Upper lobe of left lung (tissue), 4 donors: ENCODE measurements at regions not wholly inside any gene's neighbourhood (a gene's known extent, or its start where the extent isn't known, plus 50 kb on each side); places are given as distances from the start of the nearest gene placed in this dataset.
"Not testable (repeated sequence)": the region's sequence is repeated elsewhere in the genome, so short reads cannot be mapped to it uniquely, and the experiment has no call there.

Source experiments
- CTCF ChIP-seq, 6 experiments: fragments of 450-650 bp in 4 of 6; fragments of 200-600 bp in 2 of 6; sonication (generic) in 2 of 6; IDR thresholded peaks; one replicate each; pipeline ENCODE4 v1.5.1; 2016 to 2019; ENCODE audit warnings: antibody characterized with exemption in 6 of 6
- POLR2A ChIP-seq, 4 donors: fragments of 450-650 bp; IDR thresholded peaks; one replicate each; pipeline ENCODE4 v1.5.1; 2016 to 2017; ENCODE audit warnings: antibody characterized with exemption in 4 of 4, mild to moderate bottlenecking in 2 of 4

- TF ChIP-seq POLR2A, CTCF (IDR thresholded peaks at IDR 0.05): not testable (repeated sequence)
These were observed 65.1 kb upstream of the THOC3 start for GRCh38 chr5:176033186-176033585.
